SJCRH30 (cell line): ENCODE measurements at regions not wholly inside any gene's neighbourhood (a gene's known extent, or its start where the extent isn't known, plus 50 kb on each side); places are given as distances from the start of the nearest gene placed in this dataset.

Experiments used
- DNase-seq, 2 experiments: peaks; one replicate each; pipeline ENCODE4 v3.0.0-alpha.2; 2015 to 2020
- H3K27ac ChIP-seq: fragments of 250-450 bp; sonication (Bioruptor Pico); 2 replicates; pipeline ENCODE4 v1.5.1; 2020; ENCODE audit warnings: mild to moderate bottlenecking, moderate library complexity
- H3K27me3 ChIP-seq: fragments of 250-450 bp; sonication (Bioruptor Pico); 2 replicates; pipeline ENCODE4 v1.5.1; 2020; ENCODE audit warnings: mild to moderate bottlenecking, moderate library complexity
- H3K36me3 ChIP-seq: fragments of 250-450 bp; sonication (Bioruptor Pico); 2 replicates; pipeline ENCODE4 v1.5.1; 2020; ENCODE audit warnings: mild to moderate bottlenecking, moderate library complexity
- H3K4me1 ChIP-seq: fragments of 250-450 bp; sonication (Bioruptor Pico); 2 replicates; pipeline ENCODE4 v1.5.1; 2020; ENCODE audit warnings: mild to moderate bottlenecking, moderate library complexity
- H3K4me3 ChIP-seq: fragments of 250-450 bp; sonication (Bioruptor Pico); 2 replicates; pipeline ENCODE4 v1.5.1; 2020; ENCODE audit warnings: mild to moderate bottlenecking, moderate library complexity
- H3K9me3 ChIP-seq: fragments of 250-450 bp; sonication (Bioruptor Pico); replicated peaks from 2 replicates; pipeline ENCODE4 v1.5.1; 2020; ENCODE audit warnings: mild to moderate bottlenecking, moderate library complexity

DNA sequence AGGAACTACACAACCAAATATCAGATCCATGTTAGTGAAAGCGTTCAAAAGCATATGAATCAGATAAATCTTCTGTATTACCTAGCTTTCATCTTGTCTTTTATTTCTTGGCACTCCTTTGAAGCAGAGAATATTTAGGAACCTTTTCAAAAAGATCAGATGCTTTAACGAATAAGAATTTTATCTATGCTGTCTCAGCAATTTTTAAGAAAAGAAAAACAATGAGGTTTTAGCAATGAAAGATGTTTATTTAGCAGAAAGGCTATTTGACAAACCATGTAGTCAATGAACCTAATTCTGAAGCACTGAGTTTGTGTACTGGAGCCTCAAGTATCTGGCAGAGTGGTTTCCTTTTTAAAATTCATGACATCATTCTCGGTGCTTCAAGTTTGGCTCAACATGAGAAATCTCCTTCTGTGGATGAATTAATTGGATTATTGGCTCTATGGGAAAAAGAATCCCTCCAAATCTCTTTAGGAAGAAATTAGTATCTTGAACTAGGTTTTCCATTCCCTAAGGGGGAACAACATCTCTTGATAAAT is 534.7 kb downstream of the CAAP1 start:
- no peaks in the 10 kb centered on the region for H3K9me3 ChIP-seq
- H3K4me1 ChIP-seq, result no peaks in the 10 kb centered on the region
- H3K4me3 ChIP-seq, result no peak overlapping the region
- no peak overlapping the region for H3K27ac ChIP-seq
- DNase-seq, result no peak
- H3K36me3 ChIP-seq, result no peaks in the 10 kb centered on the region
- no peaks in the 10 kb centered on the region for H3K27me3 ChIP-seq

DNA sequence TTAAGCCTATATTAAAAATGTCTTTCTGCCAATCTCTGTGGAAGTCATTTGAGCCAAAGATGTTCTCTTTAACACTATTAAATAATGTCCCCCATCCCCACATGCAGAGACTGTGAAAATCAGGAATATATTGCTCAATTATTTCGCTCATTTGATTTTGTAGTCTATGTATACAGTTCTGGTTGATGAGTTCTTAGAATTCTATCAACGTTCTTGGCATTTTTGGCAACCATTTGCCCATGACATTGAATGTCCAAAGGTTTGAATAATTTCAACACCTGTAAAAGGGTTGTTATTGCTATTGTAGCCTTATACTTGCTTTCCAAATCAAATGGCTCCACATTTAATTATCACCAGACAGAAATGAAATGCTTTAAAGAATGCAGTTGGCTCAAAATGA is 536.1 kb downstream of the CAAP1 start:
- Histone ChIP-seq H3K4me3 (no peak overlapping the region), H3K27ac (no peak overlapping the region), H3K4me1 (no peaks in the 10 kb centered on the region), H3K9me3 (no peaks in the 10 kb centered on the region), H3K27me3 (no peaks in the 10 kb centered on the region), H3K36me3 (no peaks in the 10 kb centered on the region)
- DNase-seq, result no peak

DNA sequence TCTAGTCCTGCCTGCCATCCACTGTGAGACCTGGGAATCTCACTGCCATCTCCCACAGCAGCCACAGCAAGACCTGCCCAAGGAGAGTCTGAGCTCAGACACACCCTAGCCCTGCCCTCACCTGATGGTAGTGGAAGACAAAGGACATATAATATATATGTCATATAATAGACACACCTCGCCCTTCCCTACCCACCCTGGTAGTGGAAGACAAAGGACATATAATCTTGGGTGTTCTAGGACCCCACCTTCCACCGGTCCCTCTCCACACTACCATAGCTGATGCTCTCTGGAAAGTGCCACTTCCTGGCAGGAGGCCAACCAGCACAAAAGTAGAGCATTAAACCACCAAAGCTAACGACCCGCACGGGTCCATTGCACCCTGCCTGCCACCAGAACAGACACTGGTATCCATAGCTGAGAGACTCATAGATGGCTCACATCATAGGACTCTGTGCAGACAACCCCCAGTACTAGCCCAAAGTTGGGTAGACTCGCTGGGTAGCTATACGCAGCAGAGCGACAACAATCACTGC is 545.6 kb downstream of the CAAP1 start:
- no peaks in the 10 kb centered on the region for H3K9me3 ChIP-seq
- DNase-seq, result no peak
- no peak overlapping the region for H3K4me3 ChIP-seq
- H3K36me3 ChIP-seq, result no peaks in the 10 kb centered on the region
- no peak overlapping the region for H3K27ac ChIP-seq
- H3K27me3 ChIP-seq, result no peaks in the 10 kb centered on the region
- H3K4me1 ChIP-seq, result no peaks in the 10 kb centered on the region

DNA sequence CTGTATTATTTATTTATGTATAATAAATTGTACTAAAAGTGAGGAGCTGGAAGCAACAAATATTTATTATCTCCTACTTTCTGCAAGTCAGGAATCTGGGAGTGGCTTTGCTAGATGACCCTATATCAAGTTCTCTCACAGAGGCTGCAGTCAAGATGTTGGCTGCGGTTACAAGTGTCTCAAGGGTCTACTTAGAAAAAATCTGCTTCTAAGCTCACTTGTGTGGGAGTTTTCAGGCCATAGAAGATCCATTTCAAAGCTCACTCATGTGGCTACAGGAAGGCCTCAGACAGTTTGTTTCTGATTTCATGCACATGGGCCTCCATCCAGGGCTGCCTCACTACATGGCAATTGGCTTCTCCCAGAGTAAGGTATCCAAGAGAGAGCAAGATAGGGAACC is 551.1 kb downstream of the CAAP1 start:
- Histone ChIP-seq H3K4me1 (no peaks in the 10 kb centered on the region), H3K27me3 (no peaks in the 10 kb centered on the region), H3K9me3 (no peaks in the 10 kb centered on the region), H3K4me3 (no peak overlapping the region), H3K27ac (no peak overlapping the region), H3K36me3 (no peaks in the 10 kb centered on the region)
- DNase-seq, result no peak

DNA sequence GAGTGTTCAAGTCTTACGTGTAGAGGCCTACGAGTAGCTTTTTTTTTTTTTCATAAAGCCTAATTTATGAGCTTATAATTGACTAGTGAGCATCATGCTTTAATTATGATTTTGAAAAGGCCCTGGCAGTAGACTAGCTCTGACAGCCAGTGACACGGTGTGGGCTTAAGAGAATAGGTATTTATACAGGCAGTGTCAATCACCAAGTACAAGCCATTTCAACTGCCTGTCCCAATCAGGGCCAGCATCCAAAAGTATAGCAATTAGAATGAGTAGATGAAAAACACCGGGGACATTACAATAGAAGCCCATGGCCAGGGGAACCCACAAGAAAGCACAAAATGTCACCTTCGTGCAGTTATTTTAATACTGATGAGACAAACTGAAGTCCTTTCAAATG is 552.8 kb downstream of the CAAP1 start:
- no peaks in the 10 kb centered on the region for H3K4me1 ChIP-seq
- no peak overlapping the region for H3K27ac ChIP-seq
- no peak overlapping the region for H3K4me3 ChIP-seq
- DNase-seq, result no peak
- no peaks in the 10 kb centered on the region for H3K27me3 ChIP-seq
- no peaks in the 10 kb centered on the region for H3K9me3 ChIP-seq
- H3K36me3 ChIP-seq, result no peaks in the 10 kb centered on the region

DNA sequence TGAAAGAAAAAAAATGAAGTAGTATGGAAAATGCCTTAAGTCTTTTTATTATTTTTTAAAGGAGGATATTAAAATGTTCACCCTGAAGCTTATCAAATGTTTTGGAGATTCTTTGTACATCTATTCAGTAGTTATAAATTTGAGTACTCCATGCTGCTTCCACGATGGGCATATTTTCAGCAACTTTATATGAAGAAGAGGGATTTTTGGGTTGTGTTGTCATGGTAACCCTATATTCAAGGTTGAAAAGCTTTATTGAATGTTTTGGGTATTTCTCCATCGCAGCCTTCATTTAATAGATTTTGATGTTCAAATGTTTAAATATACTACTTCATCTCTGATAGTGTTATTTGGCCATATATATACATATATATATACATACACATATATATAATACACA is 557.5 kb downstream of the CAAP1 start:
- no peak for DNase-seq
- Histone ChIP-seq H3K36me3 (no peaks in the 10 kb centered on the region), H3K27ac (no peak overlapping the region)

DNA sequence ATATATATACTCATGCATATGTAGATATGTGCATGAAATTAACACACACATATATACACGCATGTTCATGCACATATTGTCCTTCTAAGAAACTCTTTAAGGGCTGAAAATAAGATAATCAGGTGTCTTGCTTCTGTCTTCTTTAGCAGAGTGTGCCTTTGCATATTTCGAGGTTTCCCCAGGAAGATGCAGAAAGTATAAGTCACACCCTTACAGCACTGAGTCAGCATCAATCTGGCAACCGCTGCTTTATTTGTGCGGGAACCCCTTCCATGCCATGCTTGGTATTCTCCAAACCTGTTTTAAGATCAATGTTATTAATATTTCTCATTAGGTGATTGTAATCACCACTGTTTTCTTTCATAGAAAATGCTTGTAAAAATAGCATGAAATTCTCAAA is 557.9 kb downstream of the CAAP1 start:
- Histone ChIP-seq H3K4me3 (no peak overlapping the region), H3K27ac (no peak overlapping the region), H3K27me3 (no peaks in the 10 kb centered on the region), H3K4me1 (0 out of 2 replicates have a peak, but pooled peaks cover 2% of the 10 kb centered on the region), H3K36me3 (no peaks in the 10 kb centered on the region), H3K9me3 (no peaks in the 10 kb centered on the region)
- no peak for DNase-seq

More for the DNA sequence above, 557.5 kb downstream of the CAAP1 start:
- H3K9me3 ChIP-seq, result no peaks in the 10 kb centered on the region
- H3K27me3 ChIP-seq, result no peaks in the 10 kb centered on the region
- 0 out of 2 replicates have a peak, but pooled peaks cover 2% of the 10 kb centered on the region for H3K4me1 ChIP-seq
- H3K4me3 ChIP-seq, result no peak overlapping the region

DNA sequence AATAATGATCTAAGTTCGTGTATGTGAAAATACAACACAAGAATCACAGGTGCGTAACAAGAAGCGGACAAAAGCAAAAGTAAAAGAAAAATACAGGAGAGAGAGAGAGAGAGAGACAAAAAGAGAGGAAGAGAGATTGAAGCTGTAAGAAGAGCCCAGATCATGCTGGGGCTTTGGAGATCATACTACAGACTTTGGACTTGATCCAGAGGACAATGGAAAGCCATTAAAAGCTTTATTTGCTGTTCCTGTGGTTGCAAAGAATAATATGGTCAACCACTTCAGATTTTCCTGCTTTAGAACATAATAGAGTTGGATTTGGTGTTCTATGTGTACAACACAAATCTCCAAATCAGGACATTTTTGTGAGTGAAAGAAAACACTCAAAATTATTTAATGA is 561.4 kb downstream of the CAAP1 start:
- no peak overlapping the region for H3K27ac ChIP-seq
- no peaks in the 10 kb centered on the region for H3K9me3 ChIP-seq
- H3K4me3 ChIP-seq, result no peak overlapping the region
- peak in 1 of 2 experiments; percentile 27 for DNase-seq
- H3K27me3 ChIP-seq, result no peaks in the 10 kb centered on the region
- H3K4me1 ChIP-seq, result 0 out of 2 replicates have a peak, but pooled peaks cover 2% of the 10 kb centered on the region
- H3K36me3 ChIP-seq, result no peaks in the 10 kb centered on the region

DNA sequence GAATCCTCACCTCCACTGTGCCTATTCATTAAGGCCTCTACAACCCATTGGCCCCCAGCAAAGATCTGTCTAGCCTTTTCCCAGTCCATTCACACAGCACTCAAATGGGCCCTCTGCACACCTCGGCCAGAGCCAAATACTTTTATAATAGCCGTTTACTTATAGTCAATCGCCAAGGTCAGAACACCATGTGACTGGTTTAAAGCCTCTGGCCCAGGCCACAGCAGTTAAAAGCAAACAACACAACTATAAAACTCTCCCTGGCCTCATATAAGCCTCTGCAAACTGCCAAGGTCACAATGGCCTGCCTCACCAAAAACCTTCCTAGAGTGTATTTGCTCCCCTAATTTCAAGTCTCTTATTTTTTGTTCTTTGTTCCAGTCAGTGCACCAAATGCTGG is 562.6 kb downstream of the CAAP1 start:
- Histone ChIP-seq H3K4me1 (0 out of 2 replicates have a peak, but pooled peaks cover 2% of the 10 kb centered on the region), H3K27ac (no peak overlapping the region), H3K9me3 (no peaks in the 10 kb centered on the region), H3K27me3 (no peaks in the 10 kb centered on the region), H3K4me3 (no peak overlapping the region), H3K36me3 (no peaks in the 10 kb centered on the region)
- DNase-seq, result no peak

DNA sequence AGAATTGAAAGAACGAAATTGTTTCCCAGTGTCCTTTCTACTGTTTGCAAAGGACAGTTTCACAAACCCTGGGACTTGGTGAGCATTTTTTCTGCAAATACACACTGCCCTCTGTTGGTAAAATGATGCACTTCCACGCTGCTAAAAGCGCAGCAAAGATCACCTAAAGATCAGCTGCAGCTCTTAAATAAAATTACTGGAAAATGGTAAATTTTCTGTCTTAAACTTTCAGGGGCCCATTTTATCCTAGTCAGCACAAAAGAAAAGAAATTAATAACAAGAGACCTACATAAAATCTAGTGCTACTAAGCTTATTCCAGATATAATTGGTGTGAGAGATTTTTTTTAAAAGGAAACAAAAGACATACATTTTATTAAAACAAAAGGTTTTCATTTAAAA is 566.0 kb downstream of the CAAP1 start:
- Histone ChIP-seq H3K4me3 (no peak overlapping the region), H3K27ac (no peak overlapping the region), H3K9me3 (no peaks in the 10 kb centered on the region), H3K36me3 (no peaks in the 10 kb centered on the region), H3K4me1 (0 out of 2 replicates have a peak, but pooled peaks cover 2% of the 10 kb centered on the region), H3K27me3 (no peaks in the 10 kb centered on the region)
- DNase-seq, result peak; percentile 9 to 66

DNA sequence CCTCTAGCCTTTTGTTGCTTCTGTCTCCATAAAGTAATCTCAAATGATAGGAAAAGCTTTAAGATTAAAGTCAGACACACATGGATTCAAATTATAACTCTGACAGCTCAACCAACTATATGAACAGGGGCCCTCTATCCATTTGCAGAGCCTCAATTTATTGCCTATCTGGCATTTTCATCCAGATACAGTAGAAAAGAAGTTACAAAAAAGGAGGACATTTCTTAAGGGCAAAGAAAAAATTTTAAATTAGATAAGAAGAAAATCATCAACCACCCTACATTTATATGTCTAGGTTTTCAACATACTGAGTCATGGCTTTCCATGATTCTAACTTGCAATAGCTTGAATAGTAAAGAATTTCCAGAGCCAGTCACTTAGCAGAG is 567.2 kb downstream of the CAAP1 start:
- Histone ChIP-seq H3K4me3 (no peak overlapping the region), H3K4me1 (no peaks in the 10 kb centered on the region), H3K27me3 (no peaks in the 10 kb centered on the region), H3K36me3 (no peaks in the 10 kb centered on the region), H3K27ac (no peak overlapping the region), H3K9me3 (no peaks in the 10 kb centered on the region)
- DNase-seq, result no peak

DNA sequence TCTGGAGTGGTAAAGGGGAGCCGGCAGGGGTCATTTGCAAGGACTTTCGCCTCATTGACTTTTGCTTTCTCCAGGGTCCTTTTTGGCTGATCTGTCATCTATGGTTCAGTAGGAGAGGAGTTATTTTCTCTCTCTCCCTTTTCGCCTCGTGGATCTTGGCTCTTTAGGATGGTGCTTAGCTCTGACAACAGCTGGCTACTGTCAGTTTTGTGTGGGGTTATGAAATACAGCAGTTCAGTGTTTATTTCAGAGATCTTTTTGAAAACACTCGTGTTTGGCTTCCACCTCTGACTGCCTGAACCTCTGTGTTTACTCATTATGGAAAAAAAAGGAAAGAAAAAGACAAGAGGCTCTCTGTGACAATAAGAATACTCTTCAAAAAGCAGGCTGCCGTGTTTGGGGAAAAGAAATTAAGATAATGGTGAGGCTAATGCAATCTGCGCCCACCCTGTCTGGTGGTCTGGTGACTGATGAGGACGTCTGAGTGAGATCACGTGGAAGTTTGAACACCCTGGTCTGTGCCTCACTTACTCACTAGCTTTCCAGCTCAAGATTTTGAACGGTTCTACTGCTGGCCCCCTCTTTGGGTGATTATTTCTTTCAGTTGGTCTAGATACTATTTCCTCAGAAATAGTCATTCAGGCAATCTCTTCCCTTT is 567.7 kb downstream of the CAAP1 start:
- H3K4me1 ChIP-seq, result no peaks in the 10 kb centered on the region
- no peaks in the 10 kb centered on the region for H3K9me3 ChIP-seq
- H3K27ac ChIP-seq, result no peak overlapping the region
- peak in 1 of 2 experiments; percentile 25 for DNase-seq
- no peaks in the 10 kb centered on the region for H3K36me3 ChIP-seq
- no peaks in the 10 kb centered on the region for H3K27me3 ChIP-seq
- H3K4me3 ChIP-seq, result no peak overlapping the region

DNA sequence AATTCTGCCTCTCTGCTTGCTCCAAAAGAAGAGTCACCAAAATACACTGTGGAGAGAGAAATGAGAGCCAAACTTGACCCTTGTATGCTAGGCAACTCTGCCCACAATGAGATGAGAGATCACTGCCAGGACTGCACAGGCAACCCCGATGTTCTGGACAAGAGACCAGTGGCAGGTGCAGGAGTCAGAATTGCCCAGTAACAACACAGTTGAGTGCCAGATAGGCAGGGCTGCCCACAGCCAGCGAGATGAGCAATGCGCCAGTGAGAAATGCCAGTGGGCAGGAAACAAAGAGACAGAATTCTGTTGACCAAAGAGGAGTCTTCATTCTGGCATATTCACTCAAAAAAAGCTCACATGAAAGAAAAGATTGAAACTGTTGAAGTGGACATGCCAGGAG is 570.7 kb downstream of the CAAP1 start:
- Histone ChIP-seq H3K4me1 (no peaks in the 10 kb centered on the region), H3K36me3 (no peaks in the 10 kb centered on the region), H3K27ac (no peak overlapping the region), H3K9me3 (no peaks in the 10 kb centered on the region), H3K27me3 (no peaks in the 10 kb centered on the region), H3K4me3 (no peak overlapping the region)
- DNase-seq, result no peak

DNA sequence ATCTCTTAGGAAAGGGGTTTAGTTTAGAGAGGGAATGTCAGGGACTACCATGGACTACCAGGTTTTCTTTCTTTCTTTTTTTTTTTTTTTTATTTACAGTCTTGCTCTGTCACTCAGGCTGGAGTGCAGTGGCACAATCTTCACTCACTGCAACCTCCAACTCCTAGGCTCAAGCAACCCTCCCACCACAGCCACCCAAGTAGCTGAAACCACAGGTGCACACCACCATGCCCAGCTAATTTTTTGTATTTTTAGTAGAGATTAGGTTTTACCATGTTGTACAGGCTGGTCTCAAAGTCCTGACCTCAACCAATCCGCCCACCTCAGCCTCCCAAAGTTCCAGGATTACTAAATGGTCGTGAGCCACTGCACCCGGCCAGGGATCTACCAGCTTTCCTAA is 572.7 kb downstream of the CAAP1 start:
- Histone ChIP-seq H3K4me1 (no peaks in the 10 kb centered on the region), H3K36me3 (no peaks in the 10 kb centered on the region), H3K27ac (no peak overlapping the region)

DNA sequence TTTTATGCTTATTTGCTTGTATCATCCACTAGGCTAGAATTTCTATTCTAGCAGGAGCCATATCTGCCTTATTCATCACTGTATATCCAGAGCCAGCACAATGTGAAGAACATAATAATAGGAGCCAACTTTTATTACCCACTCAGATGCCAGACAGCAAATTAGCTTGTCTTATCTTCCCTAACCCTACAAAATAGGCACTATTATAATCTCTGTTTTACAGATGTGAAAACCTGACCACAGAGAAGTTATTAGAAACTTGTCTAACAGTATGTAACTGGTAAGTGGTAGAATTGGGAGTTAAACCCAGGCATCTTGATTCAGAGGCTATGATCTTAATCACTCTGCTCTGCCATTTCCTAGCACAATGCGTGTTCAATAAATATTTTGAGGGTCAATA is 579.5 kb downstream of the CAAP1 start:
- no peaks in the 10 kb centered on the region for H3K4me1 ChIP-seq
- H3K27ac ChIP-seq, result no peak overlapping the region
- no peak overlapping the region for H3K4me3 ChIP-seq
- H3K27me3 ChIP-seq, result no peaks in the 10 kb centered on the region
- no peaks in the 10 kb centered on the region for H3K36me3 ChIP-seq
- no peaks in the 10 kb centered on the region for H3K9me3 ChIP-seq
- no peak for DNase-seq

More for the DNA sequence above, 572.7 kb downstream of the CAAP1 start:
- Histone ChIP-seq H3K27me3 (no peaks in the 10 kb centered on the region), H3K4me3 (no peak overlapping the region), H3K9me3 (no peaks in the 10 kb centered on the region)
- no peak for DNase-seq

DNA sequence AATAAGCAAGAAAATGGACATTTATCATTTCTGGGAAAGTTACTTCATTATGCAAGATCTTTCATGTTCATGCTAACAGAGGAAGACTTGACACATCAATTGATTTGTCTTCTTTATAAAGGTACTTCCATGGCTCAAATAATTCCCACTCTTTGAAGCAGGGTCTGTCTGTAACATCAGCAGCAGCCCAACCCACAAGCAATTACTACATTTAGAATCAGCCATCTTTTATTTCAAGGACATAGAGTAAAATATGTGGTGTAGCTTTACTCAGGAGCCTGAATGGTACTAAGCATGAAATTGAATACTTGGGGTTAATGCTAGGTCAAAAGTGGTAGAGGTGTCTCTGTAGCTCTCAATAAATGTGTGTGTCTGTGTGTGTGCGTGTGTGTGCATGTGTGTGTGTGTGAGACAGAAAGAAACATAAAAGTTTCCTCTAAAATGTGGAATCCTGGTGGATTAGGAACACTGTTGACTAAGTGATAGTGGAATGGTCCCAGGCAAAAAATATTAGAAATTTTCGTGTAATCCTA is 581.1 kb downstream of the CAAP1 start:
- Histone ChIP-seq H3K36me3 (no peaks in the 10 kb centered on the region), H3K4me3 (no peak overlapping the region), H3K9me3 (no peaks in the 10 kb centered on the region), H3K27me3 (no peaks in the 10 kb centered on the region), H3K4me1 (no peaks in the 10 kb centered on the region), H3K27ac (no peak overlapping the region)
- no peak for DNase-seq
